ENCODE measurements at regions not wholly inside any gene's neighbourhood (a gene's known extent, or its start where the extent isn't known, plus 50 kb on each side); places are given as distances from the start of the nearest gene placed in this dataset.

DNA sequence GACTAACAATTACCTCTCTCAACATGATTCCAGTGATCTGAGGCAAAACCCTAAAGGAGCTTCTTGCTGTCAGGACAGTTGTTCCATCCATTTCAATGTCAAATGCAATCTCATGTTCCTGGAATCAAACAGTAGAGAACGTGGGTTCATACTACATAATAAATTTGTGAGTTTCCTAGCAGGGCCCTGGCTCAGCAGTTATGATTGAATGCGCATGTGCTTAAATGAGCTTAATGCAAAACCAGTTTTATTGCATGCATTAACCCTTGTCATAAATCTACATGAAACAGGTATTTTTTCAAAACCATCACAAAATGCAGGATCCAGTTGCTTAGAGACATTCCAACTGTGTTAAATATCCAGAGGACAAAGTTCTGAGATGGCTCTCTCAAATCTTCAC, 225.4 kb upstream of the TMEM72 start:
- no peak for DNase-seq

DNA sequence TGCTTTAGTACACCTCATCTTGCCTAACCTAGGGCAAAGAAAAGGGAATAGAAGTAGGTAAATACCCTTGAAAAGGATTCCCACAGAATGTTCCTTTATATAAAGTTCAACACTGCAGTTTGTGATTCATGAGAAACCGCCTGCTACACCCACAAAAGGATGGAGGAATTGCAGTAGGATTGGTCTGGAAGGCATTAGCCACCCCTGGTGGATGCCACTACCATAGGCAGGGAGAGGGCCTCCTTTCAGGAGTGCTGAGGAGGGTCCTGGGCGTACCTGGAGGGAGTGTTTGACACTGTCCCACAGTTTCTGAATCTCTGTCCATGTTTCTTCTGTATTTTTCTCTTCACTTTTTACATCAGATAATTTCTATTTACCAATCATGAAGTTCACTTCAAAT, 221.8 kb upstream of the TMEM72 start:
- DNase-seq: peak; percentile 45

DNA sequence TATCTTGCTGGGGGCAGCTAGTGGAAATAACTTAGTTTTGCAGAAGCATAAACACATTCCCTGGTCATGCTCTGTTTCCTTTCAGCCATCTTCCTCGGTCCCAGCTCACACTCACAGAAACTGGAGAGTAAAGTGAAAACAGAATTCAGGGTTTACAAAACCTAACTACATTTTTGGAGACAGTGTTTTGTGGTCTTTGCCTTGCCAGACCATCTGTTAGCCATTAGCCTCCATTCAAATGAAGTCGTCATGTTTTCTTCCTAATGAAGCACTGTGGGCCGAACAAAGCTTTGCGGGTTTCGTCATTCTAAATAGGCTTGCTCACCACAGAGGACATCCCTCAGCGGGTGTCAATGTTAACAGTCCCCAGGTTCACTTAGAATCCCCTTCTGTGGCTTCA, 214.6 kb upstream of the TMEM72 start:
- peak; percentile 29 for DNase-seq

DNA sequence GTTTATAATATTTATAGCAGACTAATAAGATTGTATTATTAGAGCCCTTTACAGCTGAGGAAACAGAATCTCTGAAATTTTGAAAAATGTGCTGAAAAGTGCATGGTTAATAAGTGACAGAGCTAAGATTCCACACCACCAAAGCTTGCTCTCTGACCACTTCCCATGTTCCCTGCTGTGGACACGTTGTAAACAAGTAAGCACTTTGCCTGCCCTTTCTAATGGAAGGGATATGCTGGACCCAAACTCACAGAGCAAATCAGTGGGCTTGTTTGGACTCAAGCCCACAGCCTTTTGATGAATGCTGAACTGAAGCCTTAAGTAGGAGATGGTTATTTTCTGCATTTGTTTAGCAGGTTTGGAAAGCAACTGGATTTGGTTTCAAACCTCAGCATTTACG, 214.0 kb upstream of the TMEM72 start:
- DNase-seq: peak; percentile 10

DNA sequence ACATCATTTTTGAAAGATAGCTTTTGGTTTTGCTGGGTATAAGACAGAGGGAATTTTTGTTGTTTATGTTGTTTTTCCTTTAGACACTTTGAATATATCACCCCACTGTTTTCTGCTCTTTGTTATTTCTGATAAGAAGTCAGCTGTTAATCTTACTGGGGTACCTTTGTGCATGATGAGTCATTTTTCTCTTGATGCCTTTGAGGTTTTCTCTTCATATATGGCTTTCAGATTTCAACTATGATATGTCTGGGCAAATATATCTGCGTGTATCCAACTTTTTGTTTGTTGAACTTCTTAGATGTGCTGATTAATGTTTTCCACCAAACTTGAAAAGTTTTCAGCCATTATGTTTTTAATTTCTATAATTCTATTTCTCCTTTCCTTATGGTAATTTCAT, 208.6 kb upstream of the TMEM72 start:
- no peak for DNase-seq

DNA sequence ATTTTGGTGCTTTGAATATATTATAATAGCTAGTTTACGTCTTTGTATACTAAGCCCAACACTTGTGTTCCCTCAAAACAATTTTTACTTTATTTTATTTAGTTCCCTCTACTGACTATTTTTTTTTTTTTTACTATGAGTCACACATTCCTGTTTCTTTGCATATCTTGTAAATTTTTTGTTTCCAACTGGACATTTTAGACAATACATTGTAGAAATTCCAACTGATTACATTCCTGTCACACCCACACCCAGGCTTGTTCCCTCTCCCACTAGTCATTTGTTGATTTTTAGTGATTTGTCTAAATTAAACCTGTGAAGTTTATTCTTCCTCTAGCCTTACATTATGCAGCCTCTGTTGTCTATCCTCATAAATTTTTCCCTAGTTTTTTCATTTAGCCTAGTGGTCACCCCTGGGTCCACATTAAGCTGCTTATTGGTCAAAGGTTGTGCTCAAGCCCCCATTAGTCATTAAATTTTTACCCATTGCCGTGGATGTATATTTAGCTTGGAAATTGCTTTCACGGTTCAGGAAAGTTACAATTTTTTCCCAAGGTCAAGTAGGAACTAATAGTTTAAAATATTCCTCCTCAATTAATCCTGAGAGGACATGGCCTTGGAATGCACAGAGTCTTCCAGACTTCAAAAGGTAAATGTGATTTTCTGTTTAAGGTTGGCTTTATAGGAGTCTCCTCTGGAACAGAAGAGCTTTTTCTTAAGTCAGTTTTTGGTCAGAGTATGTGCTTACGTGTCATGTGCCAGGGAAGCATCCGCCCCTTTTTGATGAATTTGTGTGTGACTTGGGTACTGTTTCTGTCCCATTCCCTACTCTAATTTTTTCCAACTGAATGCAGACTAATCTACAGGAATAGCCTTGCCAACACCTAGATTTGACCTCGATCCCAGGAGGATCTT, 207.6 kb upstream of the TMEM72 start:
- no peak for DNase-seq

DNA sequence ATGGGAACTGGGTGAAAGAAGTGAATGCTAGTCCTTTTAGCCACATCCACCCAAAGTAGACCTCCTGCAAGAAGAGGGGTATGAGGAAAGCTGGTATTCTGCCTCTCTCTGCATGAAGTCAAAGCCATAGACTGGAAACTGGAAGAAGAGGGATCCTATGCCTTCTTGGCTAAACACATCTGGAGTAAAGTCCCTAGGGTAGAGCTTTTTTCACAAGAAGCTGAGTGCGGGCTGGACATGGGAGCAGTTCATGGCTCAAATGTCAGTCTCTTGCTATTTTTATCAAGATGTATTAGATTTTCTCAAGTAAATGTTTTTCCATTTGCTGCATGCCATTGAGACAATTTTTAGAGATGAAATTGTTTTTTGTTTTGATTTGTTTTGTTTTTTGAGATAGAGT, 206.5 kb upstream of the TMEM72 start:
- DNase-seq: no peak

DNA sequence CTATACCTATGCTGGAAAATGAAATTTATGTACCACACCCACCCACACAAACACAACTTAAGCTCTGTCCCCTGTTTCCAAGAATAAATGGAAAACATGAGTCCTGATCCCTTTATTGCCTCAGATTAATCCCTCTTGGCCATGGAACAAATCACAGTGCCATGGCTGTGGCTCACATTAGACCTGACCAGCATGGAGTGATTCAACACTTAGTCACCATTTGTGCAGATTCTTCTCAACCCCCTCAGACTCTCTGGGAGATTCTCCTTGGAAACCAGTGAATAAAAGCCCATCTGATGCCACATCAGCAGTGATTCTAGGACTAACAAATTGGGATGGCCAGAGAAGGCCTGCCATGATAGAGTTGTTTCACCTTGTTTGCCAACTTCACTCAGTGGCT, 204.4 kb upstream of the TMEM72 start:
- no peak for DNase-seq

DNA sequence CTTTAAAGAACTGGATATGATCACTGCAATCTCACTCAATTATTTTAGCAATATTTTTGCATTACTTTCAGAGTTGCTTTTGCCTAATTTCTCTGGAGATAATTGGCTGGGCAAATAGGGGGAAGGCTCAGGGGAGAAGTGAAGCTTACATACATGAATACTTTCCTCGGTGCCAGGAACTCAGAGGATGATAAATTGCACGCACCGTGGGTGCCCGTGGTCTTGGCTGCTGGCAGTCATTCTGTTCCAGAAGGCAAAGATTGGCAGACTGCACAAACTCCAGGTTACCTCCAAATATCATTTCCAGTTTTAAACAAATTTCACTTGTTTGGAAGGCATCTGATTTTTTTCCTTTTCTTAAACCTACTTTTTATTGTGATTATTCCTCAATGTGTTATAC, 197.8 kb upstream of the TMEM72 start:
- no peak for DNase-seq

DNA sequence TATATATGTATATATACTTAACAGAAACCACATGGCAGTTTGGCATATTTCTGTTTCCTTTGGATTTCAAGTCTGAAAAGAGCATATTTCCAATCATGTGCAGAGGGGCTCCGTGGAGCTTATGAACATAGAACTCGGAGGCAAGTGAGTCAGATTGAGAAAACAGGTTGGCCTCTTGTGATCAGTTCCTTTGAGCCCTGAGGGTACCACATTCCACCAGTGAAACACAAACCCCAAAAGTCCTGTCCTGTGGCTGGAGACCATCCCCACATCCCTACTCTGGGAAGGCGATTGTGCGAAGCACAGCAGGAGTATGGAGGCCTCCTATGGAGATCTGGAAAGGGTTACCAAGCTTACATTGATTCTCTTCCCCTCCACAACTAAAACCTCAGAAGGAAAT, 196.7 kb upstream of the TMEM72 start:
- no peak for DNase-seq

DNA sequence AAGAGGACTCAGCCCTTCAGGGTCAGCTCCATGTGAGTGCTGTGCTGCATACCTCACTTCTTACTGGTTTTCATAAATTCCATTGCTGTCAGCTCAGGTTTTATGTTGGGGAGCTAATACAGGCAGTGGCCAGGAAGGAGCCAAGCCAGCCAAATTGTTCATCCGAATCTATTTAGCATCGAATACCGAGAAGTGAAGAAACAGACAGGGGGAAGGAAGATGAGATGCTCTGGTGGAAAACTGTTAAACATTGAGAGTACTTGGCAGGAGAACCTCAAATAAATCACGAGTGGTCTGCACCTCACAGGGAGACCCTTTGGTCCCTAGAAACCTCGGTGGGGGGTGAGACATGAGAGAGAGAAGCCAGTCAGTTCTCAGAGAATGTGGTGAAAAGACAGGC, 196.0 kb upstream of the TMEM72 start:
- DNase-seq: no peak

DNA sequence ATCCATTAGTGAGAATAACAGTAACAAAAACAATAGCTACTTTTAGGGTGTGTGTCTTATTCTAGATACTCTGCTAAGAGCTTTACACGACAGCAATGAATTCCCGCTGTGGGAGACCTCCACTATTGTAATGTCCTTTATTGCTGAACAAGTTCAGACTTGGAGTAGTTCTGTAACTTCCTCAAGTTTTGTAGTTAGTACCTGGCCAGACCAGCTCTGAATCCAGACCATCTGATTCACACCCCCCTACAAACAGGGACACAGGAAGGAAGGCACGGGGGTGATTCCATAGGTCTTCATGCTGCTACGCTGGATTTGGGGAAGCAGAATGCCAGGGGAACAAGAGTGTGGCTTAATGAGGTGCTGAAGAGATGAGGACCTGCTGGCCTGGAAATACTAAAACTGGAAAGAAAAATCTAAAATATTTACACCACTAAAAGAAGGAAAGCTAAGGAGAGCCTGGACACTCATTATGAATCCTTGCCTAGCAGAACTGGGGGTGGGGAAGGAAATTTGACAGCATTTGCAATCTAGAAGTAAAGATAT, 194.6 kb upstream of the TMEM72 start:
- DNase-seq: no peak

DNA sequence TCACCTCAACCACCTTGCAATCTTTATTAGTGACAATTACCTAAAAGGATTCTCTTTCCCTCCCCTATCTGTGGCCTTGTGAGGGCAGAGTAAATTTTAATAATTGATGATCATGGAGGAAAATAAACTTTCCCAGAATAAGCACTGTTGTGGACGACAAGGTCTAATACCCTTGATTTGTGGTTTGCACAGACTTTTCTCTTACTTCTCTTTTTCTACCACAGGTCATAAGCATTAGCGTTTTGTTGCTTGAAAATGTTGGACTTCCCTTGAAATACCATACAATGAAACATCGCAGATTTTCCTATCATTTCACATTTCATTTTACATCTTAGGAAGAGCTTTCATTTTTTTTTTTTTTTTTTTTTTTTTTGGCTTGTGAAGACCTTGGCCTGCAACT, 188.1 kb upstream of the TMEM72 start:
- no peak for DNase-seq

DNA sequence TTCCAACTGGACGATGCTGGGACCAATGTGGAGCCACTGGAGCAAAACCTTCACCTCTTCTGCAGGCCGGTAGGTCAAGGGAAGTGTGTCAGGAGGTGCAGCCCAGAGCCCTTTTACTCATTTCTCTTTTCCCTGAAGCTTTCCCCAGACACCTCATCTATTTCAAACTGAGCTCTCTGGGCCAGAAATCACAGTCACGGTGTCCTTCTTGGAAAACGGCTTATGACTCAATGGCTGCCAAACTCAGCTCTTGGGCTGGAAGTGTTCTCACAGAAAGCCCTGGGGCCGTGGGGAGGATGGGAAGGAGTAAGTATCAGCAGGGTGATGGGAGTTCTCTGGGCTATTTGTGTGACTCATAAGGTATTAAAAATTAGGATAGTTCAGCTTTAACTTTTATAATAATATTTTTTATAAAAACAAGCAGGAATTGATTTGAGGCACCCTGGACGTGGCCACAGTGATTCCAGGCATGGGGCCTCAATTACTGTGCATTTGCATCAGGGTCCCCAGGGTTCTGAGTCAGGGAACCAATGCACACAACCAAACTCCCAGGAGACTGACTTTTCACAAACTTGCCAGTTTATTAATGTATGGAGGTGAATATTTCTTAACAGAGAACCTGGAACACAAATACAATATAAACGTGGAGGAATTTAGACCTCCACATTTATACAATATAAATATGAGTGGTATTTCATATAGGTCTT, 187.4 kb upstream of the TMEM72 start:
- DNase-seq: peak; percentile 68

DNA sequence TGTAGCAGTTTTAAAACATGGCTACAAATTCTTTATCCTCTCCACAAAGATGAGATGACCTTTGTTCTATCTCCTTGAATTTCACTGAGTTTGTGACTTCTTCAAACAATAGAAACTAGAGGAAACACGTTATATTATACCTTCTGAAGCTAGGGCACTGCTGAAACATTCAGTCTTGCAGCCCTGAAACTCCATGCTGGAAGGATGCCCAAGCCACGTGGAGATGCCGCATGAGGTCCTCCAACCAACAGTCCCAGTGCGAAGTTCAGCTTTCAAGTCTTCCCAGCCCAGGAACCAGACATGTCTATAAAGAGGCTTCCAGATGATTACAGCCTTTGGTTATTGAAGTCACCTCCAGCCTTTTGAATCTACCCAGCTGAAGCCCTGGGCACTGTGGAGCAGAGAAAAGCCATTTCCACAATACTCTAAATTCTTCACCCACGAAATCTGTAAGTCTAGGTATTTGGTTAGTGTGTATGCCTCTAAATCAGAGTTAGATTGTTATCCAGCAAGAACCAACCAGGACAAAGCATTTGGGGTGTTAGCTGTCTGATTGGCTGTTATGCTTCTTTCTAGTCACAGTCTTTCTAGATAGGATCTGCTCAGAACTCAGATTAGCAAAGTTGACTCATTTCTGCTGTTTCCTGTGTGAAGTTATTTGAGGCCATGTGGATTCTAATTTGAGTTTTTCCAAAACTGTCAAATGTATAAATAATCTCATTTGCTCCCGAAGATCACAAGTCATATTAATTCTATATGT, 186.5 kb upstream of the TMEM72 start:
- no peak for DNase-seq

DNA sequence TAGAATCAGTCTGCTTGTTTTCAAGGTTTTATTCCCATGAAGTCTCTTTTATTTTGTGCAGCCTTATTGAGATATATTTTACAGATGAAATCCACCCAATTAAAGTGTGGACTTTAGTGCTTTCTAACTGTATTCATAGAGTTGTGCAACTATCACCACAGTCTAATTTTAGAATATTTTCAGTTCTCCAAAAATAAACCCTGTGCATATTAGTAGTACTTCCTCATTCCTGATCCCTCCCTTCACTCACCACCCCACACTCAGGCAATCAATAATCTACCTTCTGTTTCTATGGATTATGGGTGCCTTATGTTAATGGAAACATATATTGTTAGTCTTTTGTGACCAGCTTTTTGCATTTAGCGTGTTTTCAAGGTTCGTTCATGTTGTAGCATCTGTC, 185.7 kb upstream of the TMEM72 start:
- DNase-seq: no peak

DNA sequence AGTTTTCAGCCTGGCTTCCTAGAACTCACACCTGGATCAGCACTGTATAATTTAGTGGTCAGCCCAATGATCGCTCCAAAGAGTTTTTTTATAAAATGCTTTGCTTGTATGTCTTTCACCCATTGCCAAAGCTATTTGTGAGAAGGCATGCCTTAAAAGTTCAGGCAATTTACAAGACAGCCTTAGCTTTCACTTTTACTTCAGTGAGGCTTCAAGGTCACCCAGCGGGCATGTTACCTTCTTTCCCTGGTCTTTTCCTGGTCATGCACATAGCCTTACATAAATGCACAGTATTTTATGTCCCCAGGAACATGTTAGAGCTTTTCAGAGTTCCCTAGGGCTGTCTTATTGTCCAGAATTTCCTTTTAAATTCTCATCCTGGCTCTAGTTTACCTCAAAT, 179.9 kb upstream of the TMEM72 start:
- DNase-seq: no peak

DNA sequence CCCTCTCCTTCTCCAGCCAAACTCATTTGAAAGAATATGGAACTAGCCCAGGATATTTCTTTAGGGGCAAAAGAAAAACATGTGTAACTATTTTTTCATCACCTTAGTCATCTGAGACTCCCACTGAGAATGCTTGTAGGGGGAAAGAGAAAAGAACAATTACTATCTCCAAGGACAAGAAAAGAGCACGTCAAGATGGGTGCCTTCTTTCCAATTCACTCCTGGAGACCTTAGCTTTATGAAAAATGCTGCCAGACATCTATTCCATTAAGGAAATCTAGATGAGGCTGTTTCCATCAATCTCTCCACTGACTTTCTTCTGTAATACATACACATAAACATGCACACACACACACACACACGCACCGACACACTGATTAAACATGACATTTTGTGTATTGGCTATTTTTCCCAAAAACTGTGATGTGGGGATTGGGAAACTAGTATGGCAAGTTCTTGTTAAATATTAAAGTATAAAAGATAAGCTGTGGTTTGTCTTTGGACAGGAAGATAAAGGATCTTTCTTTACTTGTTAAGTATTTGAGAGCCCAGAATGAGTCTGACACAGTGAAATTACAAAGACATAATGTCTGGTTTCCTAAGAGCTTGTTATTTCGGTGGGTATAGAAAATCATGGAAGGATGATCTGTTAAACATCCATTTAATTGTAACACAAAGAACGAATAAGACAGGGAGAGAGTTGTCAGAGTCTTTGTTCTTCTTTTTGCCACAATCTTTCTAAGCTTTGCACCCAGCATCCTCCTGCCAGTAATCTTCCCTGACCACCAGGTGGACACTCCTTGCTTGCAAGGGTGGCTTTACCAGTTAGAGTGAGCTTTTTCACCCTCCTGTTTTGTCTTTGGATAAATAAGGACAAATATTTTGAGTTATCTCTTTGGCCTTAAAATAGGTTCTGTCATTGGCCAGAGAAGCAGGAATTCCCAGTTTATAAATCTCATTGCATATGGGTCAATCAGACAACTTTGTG, 177.3 kb upstream of the TMEM72 start:
- DNase-seq: no peak

DNA sequence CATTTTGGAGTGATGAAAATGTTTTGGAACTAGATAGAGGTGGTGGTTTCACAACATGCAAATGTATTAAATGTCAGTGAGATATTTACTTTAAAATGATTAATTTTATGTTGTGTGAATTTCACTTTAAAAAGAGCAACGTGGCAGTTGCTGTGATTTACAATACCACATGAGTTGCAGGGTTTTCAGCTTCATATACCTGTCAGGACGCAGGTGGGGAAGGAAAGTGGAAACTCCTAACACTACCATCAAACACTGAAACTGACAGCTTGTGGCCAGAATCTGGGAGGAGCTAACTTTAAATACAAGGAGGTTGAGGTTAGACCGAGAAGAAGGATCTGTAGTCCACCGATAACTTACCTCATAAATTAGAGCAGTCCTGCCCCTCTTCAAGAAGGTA, 168.9 kb upstream of the TMEM72 start:
- no peak for DNase-seq

DNA sequence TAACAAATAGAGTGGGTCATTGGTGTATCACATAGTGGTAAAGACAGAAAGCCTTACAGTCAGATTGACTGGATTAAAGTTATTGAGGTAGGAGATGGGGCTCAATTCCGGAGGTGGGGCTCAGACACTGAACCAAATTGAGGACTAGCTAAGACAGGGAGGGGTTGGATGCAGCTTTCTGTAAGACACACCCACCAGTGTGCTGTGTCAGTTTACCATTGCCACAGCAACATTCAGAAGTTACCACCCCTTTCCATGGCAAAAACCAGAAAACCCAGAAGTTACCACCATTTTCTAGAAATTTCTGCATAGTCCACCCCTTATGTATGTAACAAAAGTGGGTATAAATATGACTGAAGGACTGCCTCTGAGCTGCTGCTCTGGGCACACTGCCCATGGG, 167.6 kb upstream of the TMEM72 start:
- DNase-seq: no peak

DNA sequence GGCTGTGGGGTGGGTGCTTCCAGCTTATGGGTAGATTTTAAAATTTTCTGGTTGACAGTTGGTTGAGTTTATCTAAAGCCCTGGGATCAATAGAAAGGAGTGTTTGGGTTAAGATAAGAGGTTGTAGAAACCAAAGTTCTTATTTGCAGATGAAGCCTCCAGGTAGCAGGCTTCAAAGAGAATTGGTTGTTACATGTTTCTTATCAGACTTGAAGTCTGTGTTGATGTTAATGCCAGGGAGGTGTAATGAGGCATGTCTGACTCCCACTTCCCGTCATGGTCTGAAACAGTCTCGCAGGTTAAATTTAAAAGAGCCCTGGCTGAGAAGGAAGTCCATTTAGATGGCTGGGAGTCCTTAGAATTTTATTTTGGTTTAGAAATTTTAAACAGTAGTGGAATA, 165.2 kb upstream of the TMEM72 start:
- DNase-seq: no peak

DNA sequence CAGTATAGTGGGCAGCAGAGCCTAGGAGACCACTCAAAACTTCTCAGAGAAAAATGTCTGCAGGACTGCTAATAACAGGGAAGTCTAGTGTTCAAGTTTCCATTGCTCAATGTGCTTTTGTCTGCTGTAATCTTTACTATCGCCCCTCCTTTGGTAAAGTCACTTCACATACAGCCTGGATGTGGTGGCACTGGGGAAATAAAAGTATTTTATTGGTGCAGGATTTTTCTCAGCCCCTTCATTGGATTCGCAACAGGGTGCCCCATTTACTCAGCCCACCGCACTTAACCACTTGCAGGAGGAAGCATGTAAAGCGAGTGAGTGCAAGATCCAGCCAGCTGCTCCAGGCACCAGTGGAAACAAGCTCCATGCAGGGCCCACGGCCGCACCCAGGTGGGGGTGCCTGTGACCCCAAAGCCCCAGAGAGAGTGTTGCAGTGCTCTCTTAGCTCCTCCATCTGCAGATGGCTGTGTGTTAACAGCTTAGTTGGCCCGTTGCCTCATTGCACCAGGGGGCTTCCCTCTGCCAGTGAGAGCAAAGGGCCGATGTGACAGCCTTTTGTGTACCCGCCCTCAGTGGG, 163.5 kb upstream of the TMEM72 start:
- no peak for DNase-seq
